GM13976 (cell line): ENCODE measurements at regions not wholly inside any gene's neighbourhood (a gene's known extent, or its start where the extent isn't known, plus 50 kb on each side); places are given as distances from the start of the nearest gene placed in this dataset.

ENCODE experiments used
- DNase-seq: peaks from one replicate; pipeline ENCODE4 v3.0.0; 2012; ENCODE audit warnings: low spot score
- in situ Hi-C: fragments of 300-500 bp; cut with MboI; formaldehyde crosslinking; loops from one replicate; pipeline ENCODE4 v1.12.0; 2022; ENCODE audit warnings: low sequenced_read_pairs, mixed read lengths, inconsistent platforms; ENCODE audit not compliant: unreplicated experiment
- TF ChIP-seq, protein P1 (sequence below): IDR thresholded peaks from 2 replicates; pipeline ENCODE4 v1.5.1; 2012; ENCODE audit warnings: borderline replicate concordance, mild to moderate bottlenecking; ENCODE audit not compliant: insufficient read depth; ENCODE audit errors: extremely low read depth, missing control alignments, control extremely low read depth

DNA sequence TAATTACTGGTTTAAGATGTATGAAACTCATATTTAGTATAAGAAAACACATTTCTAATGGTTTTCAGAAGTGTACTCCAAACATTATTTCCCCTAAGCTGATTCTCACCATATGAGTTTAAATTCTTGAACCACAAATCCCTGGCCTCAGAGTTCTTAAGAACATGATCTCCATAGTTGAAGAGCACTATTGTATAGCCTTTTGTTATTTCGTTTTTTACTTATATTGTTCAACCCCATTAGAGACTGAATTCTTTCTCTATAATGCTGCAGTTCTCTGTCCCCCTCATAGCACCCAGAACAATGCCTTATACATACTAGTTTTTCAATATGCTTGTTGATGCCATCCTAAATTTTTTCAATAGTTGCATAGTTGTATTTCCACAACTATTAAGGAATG lies 85.5 kb upstream of the TMEM17 start:
- in situ Hi-C loops, result no loop called here
- no peak for DNase-seq
- TF ChIP-seq, protein P1, sequence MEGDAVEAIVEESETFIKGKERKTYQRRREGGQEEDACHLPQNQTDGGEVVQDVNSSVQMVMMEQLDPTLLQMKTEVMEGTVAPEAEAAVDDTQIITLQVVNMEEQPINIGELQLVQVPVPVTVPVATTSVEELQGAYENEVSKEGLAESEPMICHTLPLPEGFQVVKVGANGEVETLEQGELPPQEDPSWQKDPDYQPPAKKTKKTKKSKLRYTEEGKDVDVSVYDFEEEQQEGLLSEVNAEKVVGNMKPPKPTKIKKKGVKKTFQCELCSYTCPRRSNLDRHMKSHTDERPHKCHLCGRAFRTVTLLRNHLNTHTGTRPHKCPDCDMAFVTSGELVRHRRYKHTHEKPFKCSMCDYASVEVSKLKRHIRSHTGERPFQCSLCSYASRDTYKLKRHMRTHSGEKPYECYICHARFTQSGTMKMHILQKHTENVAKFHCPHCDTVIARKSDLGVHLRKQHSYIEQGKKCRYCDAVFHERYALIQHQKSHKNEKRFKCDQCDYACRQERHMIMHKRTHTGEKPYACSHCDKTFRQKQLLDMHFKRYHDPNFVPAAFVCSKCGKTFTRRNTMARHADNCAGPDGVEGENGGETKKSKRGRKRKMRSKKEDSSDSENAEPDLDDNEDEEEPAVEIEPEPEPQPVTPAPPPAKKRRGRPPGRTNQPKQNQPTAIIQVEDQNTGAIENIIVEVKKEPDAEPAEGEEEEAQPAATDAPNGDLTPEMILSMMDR, result no peak

- in situ Hi-C loops, result no loop called here
- no peak for DNase-seq
- TF ChIP-seq, protein P1, result no peak
These were observed 83.8 kb upstream of the TMEM17 start for GRCh38 chr2:62589691-62590356.

GRCh38 chr2:62587592-62587991 lies 81.6 kb upstream of the TMEM17 start:
- TF ChIP-seq, protein P1, result no peak
- no peak for DNase-seq
- in situ Hi-C loops, result no loop called here

DNA sequence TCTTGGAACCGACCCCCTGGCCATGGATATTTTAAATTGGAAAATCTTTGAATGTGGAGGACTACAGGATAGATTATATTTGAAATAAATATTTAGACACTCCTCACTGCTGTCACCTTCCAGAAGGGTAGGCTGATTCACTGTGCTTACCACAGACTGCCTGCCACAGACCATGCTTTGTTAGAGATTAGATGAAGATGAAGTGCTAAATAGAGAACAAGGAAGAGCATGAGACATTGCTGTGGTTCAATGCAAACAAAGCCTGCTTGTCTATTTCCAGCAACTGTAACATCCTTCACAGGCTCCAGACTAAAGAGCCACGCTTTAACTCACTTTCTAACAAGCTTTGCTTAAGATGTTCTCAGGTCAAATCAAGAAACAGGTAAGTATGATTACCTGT lies 81.0 kb upstream of the TMEM17 start:
- TF ChIP-seq, protein P1, result no peak
- DNase-seq, result peak; percentile 41
- in situ Hi-C loops, result no loop called here

- in situ Hi-C loops, result no loop called here
- TF ChIP-seq, protein P1, result no peak
- DNase-seq, result no peak
These were observed 73.0 kb upstream of the TMEM17 start for GRCh38 chr2:62578803-62579640.

- in situ Hi-C loops, result no loop called here
These were observed 72.2 kb upstream of the TMEM17 start for GRCh38 chr2:62577994-62578781.

More at GRCh38 chr2:62577994-62578781, 72.2 kb upstream of the TMEM17 start:
- no peak for DNase-seq
- TF ChIP-seq, protein P1, result no peak
